LNCAP (cell line): ENCODE measurements at regions not wholly inside any gene's neighbourhood (a gene's known extent, or its start where the extent isn't known, plus 50 kb on each side); places are given as distances from the start of the nearest gene placed in this dataset.

ENCODE experiments used
- TF ChIP-seq, protein P1 (sequence below): fragments of 450-650 bp; IDR thresholded peaks from 2 replicates; pipeline ENCODE4 v1.5.1; 2017; ENCODE audit warnings: mild to moderate bottlenecking

GRCh38 chrX:58051346-58051745 is 141.1 kb upstream of the ZXDA start:
- TF ChIP-seq, protein P1, sequence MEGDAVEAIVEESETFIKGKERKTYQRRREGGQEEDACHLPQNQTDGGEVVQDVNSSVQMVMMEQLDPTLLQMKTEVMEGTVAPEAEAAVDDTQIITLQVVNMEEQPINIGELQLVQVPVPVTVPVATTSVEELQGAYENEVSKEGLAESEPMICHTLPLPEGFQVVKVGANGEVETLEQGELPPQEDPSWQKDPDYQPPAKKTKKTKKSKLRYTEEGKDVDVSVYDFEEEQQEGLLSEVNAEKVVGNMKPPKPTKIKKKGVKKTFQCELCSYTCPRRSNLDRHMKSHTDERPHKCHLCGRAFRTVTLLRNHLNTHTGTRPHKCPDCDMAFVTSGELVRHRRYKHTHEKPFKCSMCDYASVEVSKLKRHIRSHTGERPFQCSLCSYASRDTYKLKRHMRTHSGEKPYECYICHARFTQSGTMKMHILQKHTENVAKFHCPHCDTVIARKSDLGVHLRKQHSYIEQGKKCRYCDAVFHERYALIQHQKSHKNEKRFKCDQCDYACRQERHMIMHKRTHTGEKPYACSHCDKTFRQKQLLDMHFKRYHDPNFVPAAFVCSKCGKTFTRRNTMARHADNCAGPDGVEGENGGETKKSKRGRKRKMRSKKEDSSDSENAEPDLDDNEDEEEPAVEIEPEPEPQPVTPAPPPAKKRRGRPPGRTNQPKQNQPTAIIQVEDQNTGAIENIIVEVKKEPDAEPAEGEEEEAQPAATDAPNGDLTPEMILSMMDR, result no peak

- TF ChIP-seq, protein P1, result no peak
These were observed 133.9 kb upstream of the ZXDA start for GRCh38 chrX:58044130-58044529.

GRCh38 chrX:58025979-58026378 is 115.7 kb upstream of the ZXDA start:
- TF ChIP-seq, protein P1, result peak; percentile 54

DNA sequence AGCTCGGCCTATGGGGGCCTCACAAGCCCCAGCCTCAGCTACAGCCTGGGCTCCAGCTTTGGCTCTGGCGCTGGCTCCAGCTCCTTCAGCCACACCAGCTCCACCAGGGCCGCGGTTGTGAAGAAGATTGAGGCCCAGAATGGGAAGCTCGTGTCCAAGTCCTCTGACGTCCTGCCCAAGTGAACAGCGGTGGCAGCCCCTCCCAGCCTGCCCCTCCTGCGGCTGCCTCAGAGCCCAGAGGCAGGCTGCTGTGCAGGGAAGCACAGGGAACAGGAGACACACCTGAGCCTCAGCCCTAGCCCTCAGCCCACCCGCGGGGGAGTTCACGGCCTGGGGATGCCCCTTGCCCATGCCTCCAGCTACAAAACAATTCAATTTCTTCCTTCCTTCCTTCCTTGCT is 75.7 kb upstream of the ZXDA start:
- TF ChIP-seq, protein P1, result no peak

- TF ChIP-seq, protein P1, result no peak
These were observed 74.4 kb upstream of the ZXDA start for GRCh38 chrX:57984620-57985019.

- TF ChIP-seq, protein P1, result peak; percentile 12; the same call in 1 of the 2 replicates
These were observed 67.7 kb upstream of the ZXDA start for GRCh38 chrX:57977992-57978391.

DNA sequence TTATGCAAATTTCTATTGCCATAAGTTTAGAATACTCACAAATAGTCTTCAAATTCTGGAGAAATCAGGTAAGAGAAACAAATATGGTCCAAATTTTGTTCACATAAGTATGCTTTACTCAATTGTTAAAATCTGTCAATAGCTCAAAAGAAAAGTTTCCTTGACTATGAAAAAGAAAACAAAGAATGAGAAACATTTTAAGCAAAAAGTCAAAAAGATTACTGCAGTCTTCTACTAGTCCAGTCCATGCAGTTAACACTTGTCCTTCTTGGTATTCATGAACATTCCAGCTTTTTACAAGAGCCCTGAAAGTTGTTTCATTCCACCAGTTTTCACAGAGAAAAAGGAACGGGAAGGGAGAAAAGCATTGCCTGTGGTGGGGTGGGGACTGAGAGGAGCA is 54.7 kb upstream of the ZXDA start:
- TF ChIP-seq, protein P1, result no peak
